PC-9 (cell line): ENCODE measurements at regions not wholly inside any gene's neighbourhood (a gene's known extent, or its start where the extent isn't known, plus 50 kb on each side); places are given as distances from the start of the nearest gene placed in this dataset.

Experiments
- EZH2 ChIP-seq: fragments of 200-600 bp; sonication (generic); IDR thresholded peaks from 2 replicates; pipeline ENCODE4 v1.8.0; 2017; ENCODE audit warnings: antibody characterized with exemption, low read depth
- TF ChIP-seq, protein P1 (sequence below): fragments of 200-600 bp; sonication (generic); conservative IDR thresholded peaks from 2 replicates; pipeline ENCODE4 v1.6.1; 2017; ENCODE audit warnings: mixed run types, antibody characterized with exemption, mild to moderate bottlenecking, moderate library complexity

DNA sequence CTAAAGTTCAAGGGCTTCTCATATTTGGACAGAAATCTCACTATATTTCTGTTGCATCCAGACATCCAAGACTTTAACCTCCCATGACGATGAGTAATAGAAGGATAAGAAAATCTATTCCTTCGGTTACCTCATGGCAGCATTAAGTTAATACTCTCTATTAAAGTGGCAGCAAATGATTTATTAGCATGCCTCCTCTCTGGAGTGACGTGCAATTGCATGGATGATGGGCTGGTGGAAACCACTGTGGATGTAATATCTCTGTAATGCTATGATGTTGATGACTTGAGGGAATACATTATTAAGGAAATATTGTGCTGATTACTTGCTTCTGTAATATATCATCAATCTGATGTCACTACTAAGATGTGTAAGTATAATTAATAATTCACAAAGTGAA, 336.8 kb downstream of the DSEL start:
- TF ChIP-seq, protein P1, sequence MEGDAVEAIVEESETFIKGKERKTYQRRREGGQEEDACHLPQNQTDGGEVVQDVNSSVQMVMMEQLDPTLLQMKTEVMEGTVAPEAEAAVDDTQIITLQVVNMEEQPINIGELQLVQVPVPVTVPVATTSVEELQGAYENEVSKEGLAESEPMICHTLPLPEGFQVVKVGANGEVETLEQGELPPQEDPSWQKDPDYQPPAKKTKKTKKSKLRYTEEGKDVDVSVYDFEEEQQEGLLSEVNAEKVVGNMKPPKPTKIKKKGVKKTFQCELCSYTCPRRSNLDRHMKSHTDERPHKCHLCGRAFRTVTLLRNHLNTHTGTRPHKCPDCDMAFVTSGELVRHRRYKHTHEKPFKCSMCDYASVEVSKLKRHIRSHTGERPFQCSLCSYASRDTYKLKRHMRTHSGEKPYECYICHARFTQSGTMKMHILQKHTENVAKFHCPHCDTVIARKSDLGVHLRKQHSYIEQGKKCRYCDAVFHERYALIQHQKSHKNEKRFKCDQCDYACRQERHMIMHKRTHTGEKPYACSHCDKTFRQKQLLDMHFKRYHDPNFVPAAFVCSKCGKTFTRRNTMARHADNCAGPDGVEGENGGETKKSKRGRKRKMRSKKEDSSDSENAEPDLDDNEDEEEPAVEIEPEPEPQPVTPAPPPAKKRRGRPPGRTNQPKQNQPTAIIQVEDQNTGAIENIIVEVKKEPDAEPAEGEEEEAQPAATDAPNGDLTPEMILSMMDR: no peak
- no peak for TF ChIP-seq EZH2
